OCI-LY1 (cell line): ENCODE measurements at regions not wholly inside any gene's neighbourhood (a gene's known extent, or its start where the extent isn't known, plus 50 kb on each side); places are given as distances from the start of the nearest gene placed in this dataset.

ENCODE experiments used
- EZH2 ChIP-seq: fragments of 200-600 bp; sonication (generic), shearing (Covaris generic); IDR thresholded peaks from 2 replicates; pipeline ENCODE4 v1.8.0; 2017; ENCODE audit warnings: borderline replicate concordance, mixed run types, mild to moderate bottlenecking, antibody characterized with exemption, low read length, moderate library complexity, mixed read lengths
- TF ChIP-seq, protein P1 (sequence below): fragments of 200-600 bp; sonication (generic), shearing (Covaris generic); IDR thresholded peaks from 2 replicates; pipeline ENCODE4 v1.5.1; 2017; ENCODE audit warnings: mild to moderate bottlenecking, antibody characterized with exemption, low read length, moderate library complexity, mixed read lengths

DNA sequence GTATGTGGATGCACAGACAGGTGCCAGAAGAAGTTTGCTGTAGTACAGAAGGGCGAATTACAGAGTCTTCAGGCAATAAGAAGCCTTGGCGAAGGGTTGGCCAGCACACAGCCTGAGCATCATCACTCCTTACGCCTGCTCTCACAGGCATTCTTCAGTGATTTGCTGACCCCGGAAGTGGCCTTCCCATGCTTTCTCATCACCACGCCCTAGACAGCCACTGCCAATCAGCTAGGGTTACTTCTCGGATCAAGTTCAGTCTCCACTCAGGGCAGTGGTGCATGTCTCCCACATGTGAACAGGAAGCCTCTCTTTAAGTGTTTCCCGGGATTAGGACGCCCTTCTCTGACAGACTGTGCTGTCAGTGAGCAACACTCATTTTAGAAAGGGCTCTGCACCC, 81.8 kb downstream of the C1QL2 start:
- TF ChIP-seq, protein P1, sequence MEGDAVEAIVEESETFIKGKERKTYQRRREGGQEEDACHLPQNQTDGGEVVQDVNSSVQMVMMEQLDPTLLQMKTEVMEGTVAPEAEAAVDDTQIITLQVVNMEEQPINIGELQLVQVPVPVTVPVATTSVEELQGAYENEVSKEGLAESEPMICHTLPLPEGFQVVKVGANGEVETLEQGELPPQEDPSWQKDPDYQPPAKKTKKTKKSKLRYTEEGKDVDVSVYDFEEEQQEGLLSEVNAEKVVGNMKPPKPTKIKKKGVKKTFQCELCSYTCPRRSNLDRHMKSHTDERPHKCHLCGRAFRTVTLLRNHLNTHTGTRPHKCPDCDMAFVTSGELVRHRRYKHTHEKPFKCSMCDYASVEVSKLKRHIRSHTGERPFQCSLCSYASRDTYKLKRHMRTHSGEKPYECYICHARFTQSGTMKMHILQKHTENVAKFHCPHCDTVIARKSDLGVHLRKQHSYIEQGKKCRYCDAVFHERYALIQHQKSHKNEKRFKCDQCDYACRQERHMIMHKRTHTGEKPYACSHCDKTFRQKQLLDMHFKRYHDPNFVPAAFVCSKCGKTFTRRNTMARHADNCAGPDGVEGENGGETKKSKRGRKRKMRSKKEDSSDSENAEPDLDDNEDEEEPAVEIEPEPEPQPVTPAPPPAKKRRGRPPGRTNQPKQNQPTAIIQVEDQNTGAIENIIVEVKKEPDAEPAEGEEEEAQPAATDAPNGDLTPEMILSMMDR, result no peak
- no peak for TF ChIP-seq EZH2
